BE2C (cell line): ENCODE measurements at regions not wholly inside any gene's neighbourhood (a gene's known extent, or its start where the extent isn't known, plus 50 kb on each side); places are given as distances from the start of the nearest gene placed in this dataset.
A peak's percentile ranks its signal among the peaks of the same experiment; 100 is the strongest.
"Not testable (repeated sequence)": the region's sequence is repeated elsewhere in the genome, so short reads cannot be mapped to it uniquely, and the experiment has no call there.

Experiments
- DNase-seq: peaks from one replicate; pipeline ENCODE4 v3.0.0-alpha.2; 2020
- H3K27me3 ChIP-seq: fragments of 250-450 bp; sonication (Bioruptor Pico); 2 replicates; pipeline ENCODE4 v1.5.1; 2020; ENCODE audit warnings: mild to moderate bottlenecking
- H3K36me3 ChIP-seq: fragments of 250-450 bp; sonication (Bioruptor Pico); 2 replicates; pipeline ENCODE4 v1.5.1; 2020; ENCODE audit warnings: mild to moderate bottlenecking
- H3K4me1 ChIP-seq: fragments of 250-450 bp; sonication (Bioruptor Pico); 2 replicates; pipeline ENCODE4 v1.5.1; 2020
- H3K4me3 ChIP-seq: 2 replicates; pipeline ENCODE4 v1.5.1; 2011; ENCODE audit warnings: low read depth, low read length
- H3K9me3 ChIP-seq: fragments of 250-450 bp; sonication (Bioruptor Pico); 2 replicates; pipeline ENCODE4 v1.5.1; 2020
- CTCF ChIP-seq: IDR thresholded peaks from 2 replicates; pipeline ENCODE4 v1.5.1; 2012; ENCODE audit warnings: mild to moderate bottlenecking, low read depth, low read length

GRCh38 chr3:115292677-115293165 lies 145.6 kb upstream of the ZBTB20 start:
- no peaks in the 10 kb centered on the region for H3K36me3 ChIP-seq
- no peaks in the 10 kb centered on the region for H3K9me3 ChIP-seq
- H3K4me1 ChIP-seq: no peaks in the 10 kb centered on the region
- DNase-seq: no peak
- no peak for TF ChIP-seq CTCF
- H3K4me3 ChIP-seq: no peak overlapping the region
- H3K27me3 ChIP-seq: no peaks in the 10 kb centered on the region

- Histone ChIP-seq H3K4me1 (no peaks in the 10 kb centered on the region), H3K27me3 (no peaks in the 10 kb centered on the region), H3K36me3 (no peaks in the 10 kb centered on the region), H3K9me3 (no peaks in the 10 kb centered on the region), H3K4me3 (no peak overlapping the region)
- no peak for TF ChIP-seq CTCF
- no peak for DNase-seq
Observed at GRCh38 chr3:115293321-115293720, 146.2 kb upstream of the ZBTB20 start.

- DNase-seq: no peak
- Histone ChIP-seq H3K9me3 (no peaks in the 10 kb centered on the region), H3K36me3 (no peaks in the 10 kb centered on the region), H3K4me3 (no peak overlapping the region), H3K4me1 (no peaks in the 10 kb centered on the region), H3K27me3 (no peaks in the 10 kb centered on the region)
- TF ChIP-seq CTCF: no peak
Observed at GRCh38 chr3:115301364-115301860, 154.3 kb upstream of the ZBTB20 start.

- not testable (repeated sequence) for H3K4me3 ChIP-seq, H3K9me3 ChIP-seq, H3K27me3 ChIP-seq, DNase-seq, H3K36me3 ChIP-seq
- H3K4me1 ChIP-seq: peaks cover 11% of the 10 kb centered on the region
Observed at GRCh38 chr3:115317953-115318352, 170.9 kb upstream of the ZBTB20 start.

- peak; percentile 33 for DNase-seq
- TF ChIP-seq CTCF: 0 out of 2 replicates have a peak, but pooled peaks have one; percentile 2
- Histone ChIP-seq H3K27me3 (no peaks in the 10 kb centered on the region), H3K9me3 (no peaks in the 10 kb centered on the region), H3K4me3 (no peak overlapping the region), H3K4me1 (peaks cover 19% of the 10 kb centered on the region), H3K36me3 (no peaks in the 10 kb centered on the region)
Observed at GRCh38 chr3:115321400-115321805, 174.3 kb upstream of the ZBTB20 start.

- peaks cover 19% of the 10 kb centered on the region for H3K4me1 ChIP-seq
- no peak for TF ChIP-seq CTCF
- H3K4me3 ChIP-seq: no peak overlapping the region
- H3K36me3 ChIP-seq: no peaks in the 10 kb centered on the region
- H3K9me3 ChIP-seq: no peaks in the 10 kb centered on the region
- H3K27me3 ChIP-seq: no peaks in the 10 kb centered on the region
- DNase-seq: no peak
Observed at GRCh38 chr3:115322901-115323300, 175.8 kb upstream of the ZBTB20 start.

GRCh38 chr3:115323380-115323779 lies 176.3 kb upstream of the ZBTB20 start:
- Histone ChIP-seq H3K9me3 (no peaks in the 10 kb centered on the region), H3K4me3 (no peak overlapping the region), H3K36me3 (no peaks in the 10 kb centered on the region), H3K27me3 (no peaks in the 10 kb centered on the region), H3K4me1 (peaks cover 19% of the 10 kb centered on the region)
- TF ChIP-seq CTCF: no peak
- DNase-seq: no peak
